IMR-90 (cell line): ENCODE measurements at regions not wholly inside any gene's neighbourhood (a gene's known extent, or its start where the extent isn't known, plus 50 kb on each side); places are given as distances from the start of the nearest gene placed in this dataset.

ENCODE experiments used
- ATAC-seq: fragments of 200-7000 bp; cut with Tn5 transposase; 2 replicates; pipeline ENCODE4 v1.9.1; 2020; ENCODE audit warnings: low read depth, mild to moderate bottlenecking, moderate library complexity
- BruUV-seq: library from RNA; stranded (reverse); fragments of 400-500 nt; replicated peaks from 2 replicates; lab custom pipeline; 2021; lab: Mats Ljungman, UMichigan
- CTCF ChIA-PET: fragments of 300-600 bp; formaldehyde crosslinking; extraction: SDS; loops from one replicate; lab custom pipeline; 2021; ENCODE audit warnings: antibody characterized with exemption; lab: Yijun Ruan, JAX
- POLR2A ChIA-PET: fragments of 300-600 bp; sonication (Branson Sonifier 250); formaldehyde crosslinking; loops from one replicate; lab custom pipeline; 2022; ENCODE audit warnings: antibody characterized with exemption; ENCODE audit not compliant: unreplicated experiment; lab: Charles Lee
- DNase-seq: peaks from one replicate; pipeline ENCODE4 v3.0.0; 2013
- H2AFZ ChIP-seq: replicated peaks from 2 replicates; pipeline ENCODE3; 2013; ENCODE audit warnings: low read length, mild to moderate bottlenecking; ENCODE audit not compliant: poor library complexity
- H2AK5ac ChIP-seq: 2 replicates; pipeline ENCODE4 v1.6.1; 2013; ENCODE audit warnings: low read depth, low read length, inconsistent platforms
- H2AK9ac ChIP-seq: replicated peaks from 2 replicates; pipeline ENCODE3; 2013; ENCODE audit warnings: mild to moderate bottlenecking, low read depth, low read length, moderate library complexity; ENCODE audit not compliant: poor library complexity
- H2BK120ac ChIP-seq: 2 replicates; pipeline ENCODE4 v1.6.1; 2013; ENCODE audit warnings: low read depth, low read length, inconsistent platforms
- H2BK15ac ChIP-seq: 3 replicates; pipeline ENCODE4 v1.6.1; 2013; ENCODE audit warnings: low read depth, low read length, inconsistent platforms
- H2BK20ac ChIP-seq: 2 replicates; pipeline ENCODE4 v1.6.1; 2013; ENCODE audit warnings: low read depth, mild to moderate bottlenecking, inconsistent platforms, low read length, moderate library complexity
- H2BK5ac ChIP-seq: 2 replicates; pipeline ENCODE4 v1.6.1; 2013; ENCODE audit warnings: mild to moderate bottlenecking, low read depth, low read length, inconsistent platforms; ENCODE audit not compliant: poor library complexity, severe bottlenecking
- H3K14ac ChIP-seq: replicated peaks from 2 replicates; pipeline ENCODE4 v1.6.1; 2013; ENCODE audit warnings: low read depth, low read length, inconsistent platforms
- H3K18ac ChIP-seq: 2 replicates; pipeline ENCODE4 v1.6.1; 2013; ENCODE audit warnings: low read depth, low read length, control low read depth
- H3K23ac ChIP-seq: 2 replicates; pipeline ENCODE4 v1.6.1; 2013; ENCODE audit warnings: low read depth, low read length, inconsistent platforms
- H3K27ac ChIP-seq: 2 replicates; pipeline ENCODE4 v1.5.1; 2013; ENCODE audit warnings: mild to moderate bottlenecking, control low read depth, low read length; ENCODE audit not compliant: insufficient read depth
- H3K27me3 ChIP-seq: 2 replicates; pipeline ENCODE4 v1.6.1; 2013; ENCODE audit warnings: low read length; ENCODE audit not compliant: control insufficient read depth, insufficient read depth
- H3K36me3 ChIP-seq: 2 replicates; pipeline ENCODE4 v1.6.1; 2013; ENCODE audit warnings: low read length, mixed read lengths; ENCODE audit not compliant: control insufficient read depth, insufficient read depth
- H3K4ac ChIP-seq: 2 replicates; pipeline ENCODE4 v1.6.1; 2013; ENCODE audit warnings: low read depth, low read length, inconsistent platforms
- H3K4me1 ChIP-seq: 2 replicates; pipeline ENCODE4 v1.6.1; 2013; ENCODE audit warnings: low read length, mixed read lengths; ENCODE audit not compliant: control insufficient read depth, insufficient read depth
- H3K4me2 ChIP-seq: 2 replicates; pipeline ENCODE4 v1.6.1; 2013; ENCODE audit warnings: low read depth, mild to moderate bottlenecking, control low read depth, low read length, moderate library complexity
- H3K4me3 ChIP-seq: 2 replicates; pipeline ENCODE4 v1.5.1; 2013; ENCODE audit warnings: low read depth, mild to moderate bottlenecking, control low read depth, low read length, moderate library complexity; ENCODE audit not compliant: insufficient read depth
- H3K56ac ChIP-seq: 2 replicates; pipeline ENCODE4 v1.6.1; 2013; ENCODE audit warnings: low read length, inconsistent platforms; ENCODE audit not compliant: insufficient read depth; ENCODE audit errors: extremely low read depth
- H3K79me1 ChIP-seq, 2 experiments: 2 replicates each; pipeline ENCODE4 v1.6.1; 2013; ENCODE audit warnings: low read length in 2 of 2, inconsistent platforms in 1 of 2, low read depth in 1 of 2
- H3K9ac ChIP-seq: 2 replicates; pipeline ENCODE4 v1.6.1; 2013; ENCODE audit warnings: low read depth, low read length, control low read depth
- H3K9me1 ChIP-seq: 2 replicates; pipeline ENCODE4 v1.6.1; 2013; ENCODE audit warnings: low read length, inconsistent platforms; ENCODE audit not compliant: insufficient read depth
- H3K9me3 ChIP-seq: 2 replicates; pipeline ENCODE4 v1.6.1; 2013; ENCODE audit warnings: low read length; ENCODE audit not compliant: control insufficient read depth, insufficient read depth
- H4K20me1 ChIP-seq: 2 replicates; pipeline ENCODE4 v1.6.1; 2013; ENCODE audit warnings: low read length, inconsistent platforms; ENCODE audit not compliant: insufficient read depth
- H4K5ac ChIP-seq: 2 replicates; pipeline ENCODE4 v1.6.1; 2013; ENCODE audit warnings: mild to moderate bottlenecking, low read depth, low read length, control low read depth
- H4K8ac ChIP-seq, 2 experiments: 2 replicates each; pipeline ENCODE4 v1.6.1; 2013; ENCODE audit warnings: low read depth in 2 of 2, low read length in 2 of 2, control low read depth in 1 of 2, inconsistent platforms in 1 of 2
- H4K91ac ChIP-seq: 2 replicates; pipeline ENCODE4 v1.6.1; 2013; ENCODE audit warnings: low read depth, low read length, inconsistent platforms; ENCODE audit not compliant: insufficient read depth
- BHLHE40 ChIP-seq: fragments of 150-350 bp; IDR thresholded peaks from 2 replicates; pipeline ENCODE4 v1.6.1; 2016; ENCODE audit warnings: mild to moderate bottlenecking, low read depth, low read length
- CHD1 ChIP-seq: IDR thresholded peaks from 2 replicates; pipeline ENCODE4 v1.6.1; 2012; ENCODE audit warnings: low read depth, low read length, improper control_type of control experiment
- FOS ChIP-seq: fragments of 150-350 bp; IDR thresholded peaks from 2 replicates; pipeline ENCODE4 v1.6.1; 2016; ENCODE audit warnings: low read depth, low read length
- USF2 ChIP-seq: fragments of 150-350 bp; IDR thresholded peaks from 2 replicates; pipeline ENCODE4 v1.6.1; 2017; ENCODE audit warnings: mild to moderate bottlenecking, antibody characterized with exemption, low read length, low read depth
- WGBS, 2 experiments: methylation state at CpG; one replicate each; pipeline versions ENCODE4 v1.1.5 to v1.1.7; 2013; ENCODE audit warnings: missing lambda C conversion rate in 2 of 2; ENCODE audit not compliant: insufficient read length in 1 of 2; ENCODE audit errors: extremely low coverage in 2 of 2; 5-methylcytosine and 5-hydroxymethylcytosine counted together
- dilution Hi-C: fragments of 300-500 bp; cut with HindIII; formaldehyde crosslinking; loops from one replicate; pipeline ENCODE4 v1.14.3; 2018; ENCODE audit warnings: low sequenced_read_pairs; ENCODE audit not compliant: unreplicated experiment
- in situ Hi-C: fragments of 300-500 bp; cut with MboI; formaldehyde crosslinking; loops from 3 replicates; pipeline ENCODE4 v1.14.3; 2019; ENCODE audit warnings: low sequenced_read_pairs, inconsistent platforms, mixed read lengths
- intact Hi-C: fragments of 100-400 bp; cut with micrococcal nuclease; formaldehyde crosslinking; loops from 2 replicates; pipeline ENCODE4 v1.10.0; 2022

GRCh38 chr3:3499012-3499562 is 300.1 kb upstream of the LRRN1 start:
- no peak overlapping the region for H2BK5ac ChIP-seq
- H3K9me3 ChIP-seq, result peaks cover 9% of the 10 kb centered on the region; the same call in 1 of the 2 replicates
- intact Hi-C loops (no loop called here), in situ Hi-C loops (no loop called here), dilution Hi-C loops (no loop called here)
- no peak overlapping the region for H2BK15ac ChIP-seq
- H3K14ac ChIP-seq, result no peak overlapping the region
- no peak overlapping the region for H3K4me3 ChIP-seq
- no peak overlapping the region for H3K27ac ChIP-seq
- no peak overlapping the region for H2AK9ac ChIP-seq
- H3K23ac ChIP-seq, result no peak overlapping the region
- no peak overlapping the region for H3K9ac ChIP-seq
- no peaks in the 10 kb centered on the region for H3K79me1 ChIP-seq
- H3K36me3 ChIP-seq, result no peaks in the 10 kb centered on the region
- ATAC-seq (no peak), DNase-seq (no peak)
- H2BK20ac ChIP-seq, result no peak overlapping the region
- H3K4me1 ChIP-seq, result no peaks in the 10 kb centered on the region
- no peak overlapping the region for H3K56ac ChIP-seq
- no peak overlapping the region for H3K4me2 ChIP-seq
- H4K8ac ChIP-seq, result no peak overlapping the region
- H3K27me3 ChIP-seq, result no peaks in the 10 kb centered on the region
- CTCF ChIA-PET, result no interaction called here
- BruUV-seq, result no TSS peak
- WGBS, 2 experiments, result no CpG with 5 or more reads among the region's 1 CpG
- H2BK120ac ChIP-seq, result no peak overlapping the region
- no peak overlapping the region for H2AFZ ChIP-seq
- H3K18ac ChIP-seq, result no peak overlapping the region
- H4K91ac ChIP-seq, result no peak overlapping the region
- no peak overlapping the region for H2AK5ac ChIP-seq
- no peaks in the 10 kb centered on the region for H3K9me1 ChIP-seq
- no peaks in the 10 kb centered on the region for H4K20me1 ChIP-seq
- H3K4ac ChIP-seq, result no peak overlapping the region
- POLR2A ChIA-PET, result no interaction called here
- no peak overlapping the region for H4K5ac ChIP-seq
- TF ChIP-seq FOS, result no peak
- no peak for TF ChIP-seq CHD1
- TF ChIP-seq BHLHE40, result no peak
- TF ChIP-seq USF2, result no peak
